HG03064 (cell line): ENCODE measurements at regions not wholly inside any gene's neighbourhood (a gene's known extent, or its start where the extent isn't known, plus 50 kb on each side); places are given as distances from the start of the nearest gene placed in this dataset.

Experiments
- ATAC-seq: cut with Tn5 transposase; IDR thresholded peaks from one replicate; pipeline ENCODE4 v1.9.1; 2021; ENCODE audit warnings: low read depth; ENCODE audit not compliant: unreplicated experiment

GRCh38 chr10:128764190-128764589 is 638.0 kb upstream of the MKI67 start:
- no peak for ATAC-seq

- ATAC-seq: no peak
These were observed 640.7 kb upstream of the MKI67 start for GRCh38 chr10:128766915-128767314.

DNA sequence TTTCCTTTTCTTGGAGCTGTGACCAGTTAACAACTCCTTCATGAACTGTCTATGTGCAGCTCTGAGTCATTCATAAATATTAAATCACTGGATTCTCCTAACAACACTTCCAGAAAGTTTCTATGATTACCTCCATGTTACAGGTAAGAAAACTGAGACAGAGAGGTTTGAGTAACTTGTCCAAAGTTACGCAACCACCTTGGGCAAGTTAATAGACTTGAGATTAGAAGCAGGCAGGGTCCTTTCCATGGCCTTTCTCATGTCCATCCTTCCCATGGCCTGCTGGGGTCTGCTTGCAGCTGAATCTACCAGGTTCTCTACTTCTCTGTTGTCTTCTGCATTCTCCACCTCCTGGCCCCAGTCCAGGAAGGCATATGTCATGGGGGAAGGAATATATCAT is 648.8 kb upstream of the MKI67 start:
- ATAC-seq: no peak

DNA sequence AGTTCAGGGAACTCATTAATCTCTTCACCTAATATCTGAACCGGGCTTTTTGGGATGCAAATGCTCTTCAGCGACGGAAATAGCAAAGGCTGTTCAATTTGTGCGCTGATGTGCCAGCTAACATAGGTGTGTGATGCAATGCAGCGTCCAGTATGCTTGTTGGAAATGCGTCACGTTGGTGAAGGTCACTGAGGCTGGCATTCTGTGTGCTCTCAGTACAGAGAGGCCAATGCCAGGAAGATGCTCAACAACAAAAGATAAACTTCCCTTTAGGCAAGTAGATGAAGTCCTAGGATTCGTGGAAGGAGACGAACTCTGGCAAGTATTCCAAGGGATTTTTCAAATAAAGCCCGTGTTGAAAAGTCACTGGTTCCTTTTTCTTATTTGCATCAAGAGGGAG is 649.5 kb upstream of the MKI67 start:
- no peak for ATAC-seq

GRCh38 chr10:128776673-128777252 is 650.5 kb upstream of the MKI67 start:
- no peak for ATAC-seq

GRCh38 chr10:128777342-128777741 is 651.1 kb upstream of the MKI67 start:
- no peak for ATAC-seq

DNA sequence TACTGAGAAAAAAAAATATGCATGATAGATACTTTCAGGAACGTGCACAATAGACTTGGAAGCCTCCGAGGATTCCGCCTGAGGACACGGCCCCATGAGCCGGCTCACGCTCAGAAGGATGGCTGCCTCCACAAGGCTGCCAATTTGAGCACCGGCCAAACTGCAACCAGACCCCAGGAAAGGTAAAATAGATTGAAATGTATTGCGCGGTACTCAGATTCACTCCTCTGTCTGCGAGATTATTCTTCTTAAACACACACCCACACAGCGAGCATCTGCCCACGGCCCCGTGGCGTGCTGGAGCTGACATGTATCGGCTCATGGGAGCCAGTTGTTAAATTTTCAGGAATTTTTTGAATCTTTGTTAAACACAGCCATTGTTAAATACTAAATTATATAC is 653.2 kb upstream of the MKI67 start:
- no peak for ATAC-seq

DNA sequence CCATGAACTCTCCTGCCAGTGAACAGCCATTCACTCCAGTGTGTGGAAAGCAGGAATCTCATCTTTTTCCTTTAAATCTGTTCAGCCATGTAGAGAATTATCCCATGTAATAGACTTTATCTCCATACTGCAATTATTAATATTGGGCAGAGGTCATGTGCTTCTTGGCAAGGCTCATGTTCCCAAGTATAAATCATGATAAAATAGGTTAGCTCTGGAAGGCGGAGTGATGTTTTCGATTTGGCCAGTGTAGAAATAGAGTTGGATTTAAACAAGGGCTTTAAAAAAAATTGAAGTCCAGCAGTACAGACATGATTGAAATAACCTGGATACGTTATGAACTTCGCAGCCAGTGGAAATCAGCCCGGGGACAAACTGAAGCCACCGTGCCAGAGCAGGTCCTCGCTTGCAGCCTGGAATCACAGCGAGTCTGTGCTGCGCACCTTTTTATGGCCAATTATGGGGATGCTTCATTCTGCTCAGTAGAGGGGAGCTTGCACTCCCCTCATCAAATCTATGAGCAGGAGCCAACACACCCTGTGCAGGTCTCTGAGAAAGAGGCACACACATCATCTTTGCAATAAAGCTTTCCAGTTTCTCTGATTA is 654.0 kb upstream of the MKI67 start:
- ATAC-seq: no peak

- no peak for ATAC-seq
These were observed 655.4 kb upstream of the MKI67 start for GRCh38 chr10:128781637-128782036.

DNA sequence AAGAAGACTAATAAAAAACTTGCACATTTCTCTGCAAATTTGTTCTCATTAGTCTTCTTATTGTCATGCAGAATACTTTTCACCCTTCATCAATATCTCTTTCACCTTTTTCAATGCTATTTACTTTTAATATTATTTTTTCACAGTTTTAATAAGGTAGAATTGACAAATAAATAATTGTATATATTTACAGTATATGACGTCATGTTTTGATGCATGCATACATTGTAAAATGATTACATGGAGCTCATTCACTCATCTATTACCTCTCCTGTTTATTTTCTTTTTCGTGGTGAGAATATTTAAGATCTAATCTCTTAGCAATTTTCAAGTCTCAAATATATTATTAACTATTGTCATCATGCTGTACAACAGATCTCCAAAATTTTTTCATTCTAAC is 658.2 kb upstream of the MKI67 start:
- no peak for ATAC-seq

GRCh38 chr10:128792426-128793140 is 666.4 kb upstream of the MKI67 start:
- no peak for ATAC-seq

- ATAC-seq: no peak
These were observed 667.8 kb upstream of the MKI67 start for GRCh38 chr10:128793726-128794655.

DNA sequence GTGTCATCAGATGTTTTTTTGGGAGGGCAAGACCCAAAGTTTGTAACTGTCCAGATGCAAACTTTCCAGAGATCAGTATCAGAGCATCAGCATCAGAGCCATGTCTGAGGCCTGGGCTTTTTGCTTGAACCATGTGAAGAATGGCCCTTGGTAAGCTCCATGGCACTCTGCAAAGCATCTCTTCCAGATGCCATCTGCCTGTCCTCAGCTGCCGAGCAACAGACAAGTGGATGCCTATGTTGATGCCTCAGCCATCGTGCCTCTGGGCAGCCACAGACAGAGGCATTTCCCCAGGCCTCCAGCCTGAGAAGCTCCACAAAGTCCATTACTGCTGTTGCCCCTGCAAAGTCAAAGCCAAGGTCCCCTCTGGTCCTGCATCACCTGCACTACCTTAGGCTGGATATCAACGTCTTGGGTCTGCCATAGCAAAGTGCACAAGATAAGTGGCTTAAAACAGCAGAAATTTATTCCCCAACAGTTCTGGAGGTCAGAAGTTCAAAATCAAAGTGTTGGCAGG is 670.2 kb upstream of the MKI67 start:
- ATAC-seq: no peak

DNA sequence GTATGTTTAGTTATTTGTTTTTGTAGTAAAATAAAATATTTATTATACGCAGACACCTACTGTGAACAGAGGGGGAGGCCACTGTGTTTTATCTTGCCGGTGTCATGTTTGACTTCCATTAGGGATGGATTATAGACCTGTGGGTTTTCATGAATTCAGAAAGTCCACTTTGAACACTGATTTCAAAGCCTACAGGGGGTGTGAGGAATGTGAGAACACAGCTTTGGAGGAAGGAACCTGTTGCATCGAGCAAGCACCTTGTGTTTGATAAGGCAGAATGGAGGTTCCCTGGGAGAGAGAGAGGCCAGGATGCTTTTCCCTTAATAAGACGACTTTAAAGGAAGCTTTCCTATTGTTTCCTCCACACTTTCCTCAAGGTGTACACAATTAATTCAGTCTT is 665.0 kb upstream of the MGMT start:
- ATAC-seq: no peak

GRCh38 chr10:128803790-128804189 is 663.3 kb upstream of the MGMT start:
- no peak for ATAC-seq

DNA sequence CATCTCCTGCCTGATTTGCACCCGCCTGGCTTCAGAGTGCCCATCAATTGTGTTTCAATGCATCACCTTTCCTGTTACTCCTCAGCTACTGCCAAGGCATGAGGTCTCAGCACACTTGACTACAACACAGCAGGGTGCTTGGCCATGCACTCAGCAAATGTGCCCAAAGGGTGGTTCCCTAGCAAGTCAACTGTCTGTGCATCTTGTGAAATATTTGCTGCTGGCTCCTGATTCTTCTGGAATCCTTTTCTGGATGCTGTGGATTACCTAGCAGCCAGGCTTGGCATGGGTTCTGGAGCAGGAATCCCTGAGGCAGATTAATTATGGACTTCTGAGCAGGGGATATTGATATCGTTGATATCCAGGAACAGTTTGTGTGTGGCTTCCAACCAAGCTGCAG is 662.6 kb upstream of the MGMT start:
- ATAC-seq: no peak

DNA sequence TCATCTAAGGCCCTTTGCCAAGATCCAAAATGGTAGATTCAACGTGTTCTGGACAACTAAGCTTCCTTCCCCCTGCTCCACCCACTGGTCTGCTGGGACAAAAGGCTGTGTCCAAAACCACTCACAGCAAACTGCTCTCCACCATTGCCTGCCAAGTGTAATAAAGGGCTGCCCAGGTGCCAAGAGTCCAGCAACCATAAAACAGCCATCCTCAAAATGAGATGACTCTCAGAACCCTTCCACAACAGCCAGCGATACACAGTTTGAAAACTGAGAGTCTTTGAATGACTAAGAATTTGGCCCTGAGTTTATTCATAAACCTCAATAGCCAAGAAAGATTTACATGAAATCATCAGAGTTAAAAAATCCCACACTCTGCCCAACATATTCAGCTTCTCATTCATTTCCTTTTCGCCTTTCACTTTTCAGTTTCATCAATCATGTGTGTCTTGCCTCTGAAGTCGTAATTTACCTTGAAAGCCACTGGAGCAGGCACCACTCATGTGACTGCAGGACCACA is 658.1 kb upstream of the MGMT start:
- peak; percentile 77 for ATAC-seq

GRCh38 chr10:128811511-128811910 is 655.5 kb upstream of the MGMT start:
- no peak for ATAC-seq

DNA sequence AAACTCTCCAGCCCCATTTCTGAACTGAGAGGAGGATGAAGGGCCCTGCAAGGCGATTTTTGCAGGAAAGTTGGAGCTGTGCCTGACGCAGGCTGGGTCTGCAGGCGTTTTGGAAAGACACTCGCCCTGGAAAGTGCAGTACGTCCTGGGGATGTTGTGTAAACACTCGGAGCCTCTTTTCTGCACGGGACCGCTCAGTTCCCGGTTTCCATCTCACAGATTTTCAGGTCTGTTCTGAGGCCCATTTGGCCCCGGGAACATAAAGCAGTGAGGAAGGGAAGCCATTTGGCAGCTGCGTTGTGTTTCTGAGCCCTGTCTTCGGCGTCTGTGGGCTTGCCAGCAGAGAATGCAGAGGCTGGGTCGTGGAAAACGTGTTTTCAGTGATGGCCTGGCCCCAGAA is 655.0 kb upstream of the MGMT start:
- ATAC-seq: no peak

DNA sequence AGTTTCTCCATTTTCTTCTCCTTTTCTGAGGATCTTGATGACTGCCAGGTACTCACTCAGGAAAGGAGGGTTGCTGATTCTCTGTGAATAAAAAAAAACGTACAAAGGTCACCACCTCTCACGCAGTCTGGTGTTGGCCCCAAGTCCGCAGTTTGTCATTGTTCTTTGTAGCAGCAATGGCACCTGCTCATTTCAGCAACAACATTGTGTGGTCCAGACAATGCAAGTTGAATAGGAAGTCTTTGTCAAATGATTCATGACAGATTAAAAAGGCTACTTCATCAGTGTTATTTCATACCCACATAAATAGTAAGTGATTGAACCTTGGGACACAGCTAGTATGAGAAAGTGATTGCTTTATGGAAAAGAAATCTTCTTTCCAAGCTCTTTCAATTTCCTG is 653.5 kb upstream of the MGMT start:
- ATAC-seq: no peak

- no peak for ATAC-seq
These were observed 653.0 kb upstream of the MGMT start for GRCh38 chr10:128814024-128814423.
